IPS-15b (cell line): ENCODE measurements at regions not wholly inside any gene's neighbourhood (a gene's known extent, or its start where the extent isn't known, plus 50 kb on each side); places are given as distances from the start of the nearest gene placed in this dataset.
"Not testable (repeated sequence)": the region's sequence is repeated elsewhere in the genome, so short reads cannot be mapped to it uniquely, and the experiment has no call there.

Experiments
- H3K27me3 ChIP-seq: one replicate; pipeline ENCODE4 v1.6.1; 2013; ENCODE audit warnings: low read length; ENCODE audit not compliant: control insufficient read depth, insufficient read depth
- H3K36me3 ChIP-seq: one replicate; pipeline ENCODE4 v1.6.1; 2013; ENCODE audit warnings: low read length; ENCODE audit not compliant: control insufficient read depth, insufficient read depth
- H3K4me1 ChIP-seq: one replicate; pipeline ENCODE4 v1.6.1; 2013; ENCODE audit warnings: mild to moderate bottlenecking, low read length; ENCODE audit not compliant: control insufficient read depth, insufficient read depth
- H3K4me3 ChIP-seq: one replicate; pipeline ENCODE4 v1.5.1; 2013; ENCODE audit warnings: low read depth, low read length
- H3K9ac ChIP-seq: one replicate; pipeline ENCODE4 v1.6.1; 2013; ENCODE audit warnings: low read depth, mild to moderate bottlenecking, low read length
- H3K9me3 ChIP-seq: one replicate; pipeline ENCODE4 v1.6.1; 2013; ENCODE audit warnings: mild to moderate bottlenecking, low read length; ENCODE audit not compliant: control insufficient read depth, insufficient read depth

DNA sequence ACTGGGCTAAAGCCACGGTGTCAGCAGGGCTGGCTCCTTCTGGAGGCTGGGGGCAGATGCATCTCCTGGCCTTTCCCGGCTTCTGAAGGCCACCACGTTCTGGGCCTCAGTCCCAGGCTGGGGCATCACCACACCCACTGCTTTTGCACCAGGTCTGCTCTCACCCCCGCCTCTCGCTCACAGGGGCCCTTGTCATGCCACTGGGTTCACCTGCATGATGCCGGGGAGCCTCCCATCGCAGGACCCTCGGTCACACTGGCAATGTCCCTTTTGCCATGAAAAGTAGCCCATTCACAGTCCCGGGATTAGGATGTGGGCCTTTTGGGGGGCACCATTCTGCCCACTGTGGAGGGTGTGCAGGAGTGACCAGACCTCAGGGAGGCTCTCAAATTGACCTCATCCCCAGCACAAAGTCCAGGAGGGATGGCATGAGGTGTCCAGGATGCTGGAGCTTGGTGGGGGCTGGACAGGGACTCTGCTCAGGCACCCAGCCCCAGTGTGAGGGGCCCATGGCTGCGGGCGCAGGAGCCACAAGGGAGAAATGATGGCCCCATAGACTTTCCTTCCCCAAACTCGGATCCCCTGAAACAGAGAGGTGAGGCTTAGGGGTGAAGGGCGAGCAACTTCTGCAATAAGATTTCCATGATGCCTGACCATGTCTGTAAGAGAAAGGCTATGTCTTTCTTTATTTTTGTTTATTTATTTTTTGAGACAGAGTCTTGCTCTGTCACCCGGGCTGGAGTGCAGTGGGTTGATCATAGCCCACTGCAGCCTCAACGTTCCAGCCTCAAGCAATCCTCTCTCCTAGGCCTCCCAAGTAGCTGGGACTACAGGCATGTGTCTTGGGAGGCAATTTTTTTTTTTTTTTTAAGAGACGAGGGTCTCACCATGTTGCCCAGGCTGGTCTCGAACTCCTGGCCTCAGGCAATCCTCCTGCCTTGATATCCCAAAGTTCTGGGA lies 189.1 kb downstream of the GOLGA6L6 start:
- Histone ChIP-seq H3K9me3 (peaks cover 42% of the 10 kb centered on the region), H3K27me3 (no peaks in the 10 kb centered on the region)

GRCh38 chr15:20351448-20351971 lies 190.1 kb downstream of the GOLGA6L6 start:
- no peaks in the 10 kb centered on the region for H3K4me1 ChIP-seq
- no peaks in the 10 kb centered on the region for H3K27me3 ChIP-seq

More for the DNA sequence above, 189.1 kb downstream of the GOLGA6L6 start:
- Histone ChIP-seq H3K4me3 (no peak overlapping the region), H3K4me1 (no peaks in the 10 kb centered on the region), H3K9ac (no peak overlapping the region), H3K36me3 (peaks cover 9% of the 10 kb centered on the region)

GRCh38 chr15:20349774-20350498 lies 191.7 kb downstream of the GOLGA6L6 start:
- H3K9me3 ChIP-seq = peaks cover 61% of the 10 kb centered on the region

More at GRCh38 chr15:20351448-20351971, 190.1 kb downstream of the GOLGA6L6 start:
- H3K4me3 ChIP-seq = no peak overlapping the region
- H3K36me3 ChIP-seq = peaks cover 9% of the 10 kb centered on the region
- peaks cover 48% of the 10 kb centered on the region for H3K9me3 ChIP-seq
- no peak overlapping the region for H3K9ac ChIP-seq

DNA sequence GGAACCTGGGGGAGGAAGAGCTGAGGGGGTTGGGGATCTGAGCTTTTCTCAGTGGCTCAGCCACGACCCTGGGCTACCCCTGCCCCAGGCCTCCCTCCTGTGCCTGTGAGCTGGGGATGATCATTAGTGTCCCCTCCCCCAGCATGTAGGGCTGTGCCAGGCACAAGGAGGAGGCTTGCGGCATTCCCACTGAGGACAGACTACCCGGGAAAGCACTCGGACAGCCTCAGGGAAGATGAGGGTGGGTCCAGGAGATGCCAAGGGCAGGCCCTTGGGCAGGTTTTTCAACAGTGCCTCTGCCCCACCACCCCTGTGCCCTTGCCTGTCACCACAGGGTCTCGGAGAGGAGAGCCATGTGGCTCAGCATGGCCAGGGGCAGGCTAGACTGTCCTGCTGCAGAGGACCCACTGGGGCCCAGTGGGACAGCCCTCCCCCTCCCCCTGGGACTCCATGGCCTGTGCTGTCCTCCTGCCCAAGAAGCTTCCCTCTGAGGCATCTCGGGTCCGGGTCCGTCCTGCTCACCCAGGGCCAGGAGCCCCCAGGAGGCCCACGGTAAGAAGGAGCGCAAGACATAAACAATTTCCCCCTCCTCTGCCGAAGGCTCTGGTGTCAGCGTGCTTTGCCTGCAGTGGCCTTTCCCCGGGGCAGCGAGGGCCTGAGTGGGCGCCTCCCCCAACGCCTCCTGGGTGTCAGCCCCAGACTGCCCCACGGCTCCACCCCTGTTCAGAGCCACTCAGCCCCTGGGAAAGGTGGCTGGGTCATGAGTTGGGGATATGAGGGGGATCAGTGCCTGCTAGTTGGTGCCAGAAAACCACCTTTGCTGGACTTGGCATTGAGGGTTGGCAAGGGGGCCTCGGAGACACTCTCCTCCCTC lies 192.5 kb downstream of the GOLGA6L6 start:
- no peak overlapping the region for H3K9ac ChIP-seq
- no peaks in the 10 kb centered on the region for H3K4me1 ChIP-seq
- no peaks in the 10 kb centered on the region for H3K27me3 ChIP-seq
- no peak overlapping the region for H3K4me3 ChIP-seq
- peaks cover 9% of the 10 kb centered on the region for H3K36me3 ChIP-seq
- peaks cover 68% of the 10 kb centered on the region for H3K9me3 ChIP-seq

More at GRCh38 chr15:20349774-20350498, 191.7 kb downstream of the GOLGA6L6 start:
- H3K9ac ChIP-seq = no peak overlapping the region
- no peaks in the 10 kb centered on the region for H3K4me1 ChIP-seq
- H3K4me3 ChIP-seq = no peak overlapping the region
- no peaks in the 10 kb centered on the region for H3K27me3 ChIP-seq
- peaks cover 9% of the 10 kb centered on the region for H3K36me3 ChIP-seq

GRCh38 chr15:20348291-20348899 lies 193.2 kb downstream of the GOLGA6L6 start:
- Histone ChIP-seq H3K4me3 (no peak overlapping the region), H3K4me1 (no peaks in the 10 kb centered on the region), H3K9ac (no peak overlapping the region), H3K36me3 (peaks cover 9% of the 10 kb centered on the region), H3K9me3 (peaks cover 61% of the 10 kb centered on the region), H3K27me3 (no peaks in the 10 kb centered on the region)

DNA sequence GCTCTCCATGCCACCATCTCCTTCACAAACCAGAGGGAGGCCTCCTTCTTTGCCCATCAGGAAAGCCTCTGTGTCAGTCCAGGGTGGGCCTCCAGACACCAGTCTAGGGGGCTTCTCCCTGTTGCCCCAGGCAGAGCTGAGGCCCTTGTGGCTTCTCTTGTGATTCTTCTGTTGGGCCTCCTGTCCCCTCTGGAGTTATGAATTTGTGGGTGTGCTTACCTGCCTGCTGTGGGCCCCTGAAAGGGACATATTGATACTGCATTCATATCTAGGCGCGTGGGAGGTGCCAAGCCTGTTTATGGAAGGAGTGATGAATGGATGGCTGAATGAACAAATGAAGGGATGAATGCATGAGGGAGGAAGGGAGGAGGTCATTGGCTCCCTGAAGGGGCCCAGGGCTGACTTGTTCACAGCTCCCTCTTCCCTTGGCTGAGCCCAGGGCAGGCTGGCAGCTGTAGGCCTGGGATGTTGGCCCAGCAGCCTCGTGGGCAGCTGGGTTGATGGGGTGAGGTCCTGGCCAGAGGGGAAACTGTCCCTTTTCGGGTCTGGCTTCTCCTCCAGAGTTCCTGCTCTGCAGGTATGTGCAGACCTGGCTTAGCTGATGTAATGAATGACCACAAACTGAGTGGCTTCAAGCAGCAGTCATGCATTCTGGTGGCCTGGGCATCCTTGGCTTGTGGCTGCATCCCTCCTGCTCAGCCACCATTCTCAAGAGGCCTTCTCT lies 195.4 kb downstream of the GOLGA6L6 start:
- Histone ChIP-seq H3K4me3 (no peak overlapping the region), H3K4me1 (no peaks in the 10 kb centered on the region), H3K9me3 (peaks cover 45% of the 10 kb centered on the region), H3K36me3 (peaks cover 9% of the 10 kb centered on the region), H3K9ac (no peak overlapping the region), H3K27me3 (no peaks in the 10 kb centered on the region)

GRCh38 chr15:20345401-20345958 lies 196.1 kb downstream of the GOLGA6L6 start:
- Histone ChIP-seq H3K27me3 (no peaks in the 10 kb centered on the region), H3K4me1 (no peaks in the 10 kb centered on the region), H3K9ac (no peak overlapping the region), H3K4me3 (no peak overlapping the region), H3K9me3 (peaks cover 45% of the 10 kb centered on the region), H3K36me3 (peaks cover 5% of the 10 kb centered on the region)

- no peak overlapping the region for H3K4me3 ChIP-seq
- H3K4me1 ChIP-seq = no peaks in the 10 kb centered on the region
- H3K27me3 ChIP-seq = no peaks in the 10 kb centered on the region
- no peak overlapping the region for H3K9ac ChIP-seq
- peaks cover 43% of the 10 kb centered on the region for H3K9me3 ChIP-seq
- H3K36me3 ChIP-seq = peaks cover 3% of the 10 kb centered on the region
These were observed 196.8 kb downstream of the GOLGA6L6 start for GRCh38 chr15:20344601-20345400.

DNA sequence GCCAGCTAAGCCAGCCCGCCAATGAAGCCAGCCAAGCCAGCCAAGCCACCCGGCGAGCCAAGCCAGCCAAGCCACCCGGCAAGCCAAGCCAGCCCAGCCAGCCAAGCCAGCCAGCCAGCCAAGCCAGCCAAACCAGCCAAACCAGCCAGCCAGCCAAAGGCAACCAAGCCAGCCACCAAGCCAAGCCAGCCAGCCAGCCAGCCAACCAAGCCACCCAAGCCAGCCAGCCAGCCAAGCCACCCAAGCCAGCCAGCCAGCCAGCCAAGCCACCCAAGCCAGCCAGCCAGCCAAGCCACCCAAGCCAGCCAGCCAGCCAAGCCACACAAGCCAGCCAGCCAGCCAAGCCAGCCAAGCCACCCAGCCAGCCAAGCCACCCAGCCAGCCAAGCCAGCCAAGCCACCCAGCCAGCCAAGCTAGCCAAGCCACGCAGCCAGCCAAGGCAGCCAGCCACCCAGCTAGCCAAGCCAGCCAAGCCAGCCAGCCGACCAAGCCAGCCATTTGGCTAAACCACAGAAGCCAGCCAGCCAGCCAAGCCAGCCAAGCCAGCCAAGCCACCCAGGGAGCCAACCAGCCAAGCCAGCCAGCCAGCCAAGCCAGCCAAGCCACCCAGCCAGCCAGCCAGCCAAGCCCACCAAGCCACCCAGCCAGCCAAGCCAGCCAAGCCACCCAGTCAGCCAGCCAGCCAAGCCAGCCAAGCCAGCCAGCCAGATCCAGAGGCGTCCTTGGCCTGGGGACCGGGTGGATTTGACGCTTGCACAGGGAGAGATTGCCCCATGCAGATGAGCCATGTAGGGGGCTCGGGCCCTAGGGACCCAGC lies 198.0 kb downstream of the GOLGA6L6 start:
- peaks cover 40% of the 10 kb centered on the region for H3K9me3 ChIP-seq
- not testable (repeated sequence) for H3K4me3 ChIP-seq, H3K27me3 ChIP-seq, H3K9ac ChIP-seq, H3K4me1 ChIP-seq, H3K36me3 ChIP-seq
